ENCODE measurements at regions not wholly inside any gene's neighbourhood (a gene's known extent, or its start where the extent isn't known, plus 50 kb on each side); places are given as distances from the start of the nearest gene placed in this dataset.
"Not testable (repeated sequence)": the region's sequence is repeated elsewhere in the genome, so short reads cannot be mapped to it uniquely, and the experiment has no call there.

DNA sequence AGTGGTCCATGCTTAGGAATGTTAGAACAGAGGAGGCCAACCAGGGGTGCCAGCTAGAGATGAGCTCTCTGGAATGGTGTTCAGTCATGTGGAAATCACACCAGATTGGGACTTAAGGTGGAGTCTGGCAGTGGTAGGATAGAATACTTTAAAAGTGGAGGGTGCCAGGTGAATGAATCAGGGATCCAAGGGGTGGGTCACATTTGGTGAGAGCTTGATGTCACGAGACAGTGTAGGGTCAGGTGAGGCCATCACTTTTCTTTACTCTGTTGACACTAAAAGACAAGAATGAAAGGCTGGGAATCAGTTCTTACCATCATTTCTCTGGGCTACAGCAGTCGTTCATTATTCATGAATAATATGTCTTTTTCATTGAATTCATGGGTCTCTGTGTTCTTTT, 73.8 kb upstream of the FAM153A start:
- not testable (repeated sequence) for DNase-seq

DNA sequence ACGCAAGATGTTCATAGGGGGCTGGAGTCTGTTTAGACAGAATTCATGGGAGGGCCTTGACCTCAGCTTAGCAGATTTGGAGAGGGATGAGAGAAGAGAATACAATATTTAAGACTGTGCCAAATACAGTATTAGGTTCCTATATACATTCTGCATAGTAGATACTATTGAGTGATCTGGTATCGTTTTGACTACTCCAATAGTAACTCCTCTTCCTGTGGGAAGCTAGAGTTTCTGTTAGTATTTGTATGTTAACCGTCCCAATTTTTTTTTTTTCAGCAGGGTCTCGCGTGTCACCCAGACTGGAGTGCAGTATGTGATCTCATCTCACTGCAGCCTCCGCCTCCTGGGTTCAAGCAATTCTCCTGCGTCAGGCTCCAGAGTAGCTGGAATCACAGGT, 65.2 kb upstream of the FAM153A start:
- DNase-seq, result not testable (repeated sequence)

DNA sequence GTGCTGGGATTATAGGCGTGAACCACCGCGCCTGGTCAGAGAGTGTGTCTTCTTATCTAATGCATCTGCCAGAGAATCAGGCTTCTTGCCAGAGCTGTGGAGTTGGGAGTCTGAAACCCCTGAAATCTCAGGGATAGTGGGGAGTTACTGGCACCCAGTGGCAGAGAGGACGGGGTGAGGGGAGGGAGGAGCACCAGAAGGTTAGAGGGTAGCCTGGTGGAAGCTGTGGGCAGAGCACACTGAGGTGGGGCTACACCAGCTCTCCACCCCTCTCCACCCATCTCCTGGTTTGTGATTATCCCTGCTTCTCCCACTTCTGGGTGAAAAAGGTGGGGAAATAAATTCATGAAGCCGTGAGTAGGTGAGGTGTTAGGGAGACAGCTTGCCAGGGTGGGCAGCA, 63.9 kb upstream of the FAM153A start:
- DNase-seq, result peak; percentile 23

DNA sequence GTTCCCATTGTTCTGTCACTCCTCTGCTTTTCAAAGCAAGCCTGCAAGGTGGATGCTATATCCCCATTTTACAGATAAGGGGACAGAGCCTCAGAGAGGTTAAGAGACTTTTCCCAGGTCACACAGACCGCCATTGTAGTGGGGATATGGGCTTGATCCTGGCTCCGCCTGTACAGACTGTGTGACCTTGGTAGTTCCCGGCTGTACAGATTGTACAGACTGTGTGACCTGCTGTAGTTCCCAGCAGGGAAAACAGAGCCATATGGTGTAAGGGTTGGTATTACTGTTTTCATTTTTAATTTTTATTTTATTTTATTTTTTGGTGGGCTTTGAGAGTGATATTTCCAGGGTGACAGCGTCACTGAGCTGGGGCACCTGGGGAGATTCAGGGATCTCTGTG, 63.2 kb upstream of the FAM153A start:
- not testable (repeated sequence) for DNase-seq

DNA sequence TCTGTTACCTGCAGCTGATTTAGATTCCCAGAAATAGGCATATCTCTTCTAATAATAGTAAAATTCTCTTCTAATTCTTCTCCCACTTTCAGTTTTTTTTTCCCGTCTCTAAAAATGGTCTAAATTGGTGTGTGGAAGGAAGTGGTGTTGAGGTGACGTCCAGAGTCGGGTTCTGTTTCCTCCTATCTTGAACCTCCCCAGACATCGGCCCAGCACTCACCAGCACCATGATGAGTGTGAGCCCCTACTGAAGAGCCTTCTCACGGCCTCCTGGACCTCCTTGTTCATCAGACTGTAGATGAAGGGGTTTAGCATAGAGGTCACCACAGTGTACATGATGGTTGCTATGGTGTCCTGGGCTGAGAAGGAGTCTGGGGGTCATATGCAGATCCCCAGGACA, 53.5 kb upstream of the FAM153A start:
- peak; percentile 8 for DNase-seq

Measured in CD4-positive, alpha-beta T cell treated with Interleukin-6 for 4 hours (primary cell).